Ishikawa (cell line): ENCODE measurements at regions not wholly inside any gene's neighbourhood (a gene's known extent, or its start where the extent isn't known, plus 50 kb on each side); places are given as distances from the start of the nearest gene placed in this dataset.

ENCODE experiments used
- CREB1 ChIP-seq: IDR thresholded peaks from 2 replicates; pipeline ENCODE4 v1.6.1; 2012; ENCODE audit warnings: low read depth
- EGR1 ChIP-seq: IDR thresholded peaks from 2 replicates; pipeline ENCODE4 v1.6.1; 2012
- FOXM1 ChIP-seq: IDR thresholded peaks from 2 replicates; pipeline ENCODE4 v1.6.1; 2012; ENCODE audit warnings: low read depth, borderline replicate concordance
- NFIC ChIP-seq: IDR thresholded peaks from 2 replicates; pipeline ENCODE4 v1.6.1; 2012
- RAD21 ChIP-seq: IDR thresholded peaks from 2 replicates; pipeline ENCODE4 v1.6.1; 2012; ENCODE audit warnings: low read depth
- TAF1 ChIP-seq: IDR thresholded peaks from 2 replicates; pipeline ENCODE4 v1.6.1; 2012; ENCODE audit warnings: low read depth, mild to moderate bottlenecking
- TCF12 ChIP-seq: IDR thresholded peaks from 2 replicates; pipeline ENCODE4 v1.6.1; 2012; ENCODE audit warnings: low read depth
- TEAD4 ChIP-seq: IDR thresholded peaks from 2 replicates; pipeline ENCODE4 v1.6.1; 2012
- YY1 ChIP-seq: IDR thresholded peaks from 2 replicates; pipeline ENCODE4 v1.6.1; 2012; ENCODE audit warnings: low read depth
- ZBTB7A ChIP-seq: IDR thresholded peaks from 2 replicates; pipeline ENCODE4 v1.6.1; 2012; ENCODE audit warnings: low read depth
- TF ChIP-seq, protein P1 (sequence below): IDR thresholded peaks from 2 replicates; pipeline ENCODE4 v1.6.1; 2012
- TF ChIP-seq, protein P2 (sequence below): IDR thresholded peaks from 2 replicates; pipeline ENCODE4 v1.6.1; 2012; ENCODE audit warnings: low read depth, mild to moderate bottlenecking
- TF ChIP-seq, protein P3 (sequence below): IDR thresholded peaks from 2 replicates; pipeline ENCODE4 v1.6.1; 2012

DNA sequence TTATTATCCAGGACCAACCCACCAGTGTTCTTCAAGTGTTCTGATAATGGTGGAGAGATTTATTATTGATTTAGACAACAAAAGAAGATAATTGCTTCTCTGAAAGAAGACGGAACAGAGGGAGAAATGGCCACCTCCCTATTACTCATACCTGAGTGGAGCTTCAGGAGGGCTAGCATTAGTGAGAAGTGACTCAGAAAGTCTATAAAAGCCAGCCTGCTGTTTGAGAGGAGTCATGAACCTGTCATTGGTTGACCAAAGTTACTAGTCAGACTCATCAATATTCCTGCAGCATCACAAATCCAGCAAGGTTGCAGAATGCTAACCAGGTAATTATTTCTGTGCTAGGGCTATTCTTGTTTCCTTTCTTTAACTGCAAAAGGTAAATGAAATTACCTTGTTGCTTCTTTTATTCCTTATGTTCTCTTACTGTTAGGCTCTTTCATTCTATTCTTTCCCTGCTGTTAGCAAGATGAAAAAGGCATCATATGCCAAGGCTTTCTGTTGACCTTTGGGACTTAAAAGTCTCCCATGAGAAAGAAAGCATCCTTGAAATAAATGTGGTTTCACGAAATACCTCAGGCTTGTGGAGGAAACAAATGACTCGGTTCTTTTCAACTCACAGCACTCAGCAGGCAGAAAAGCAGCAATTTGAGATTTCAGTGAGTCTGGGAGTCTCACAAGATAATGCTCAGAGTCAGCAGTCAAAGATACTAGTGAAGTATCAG lies 256.4 kb upstream of the PHYHIPL start:
- TF ChIP-seq ZBTB7A (no peak), YY1 (no peak), FOXM1 (no peak), TCF12 (no peak), RAD21 (no peak), NFIC (no peak), EGR1 (no peak), TAF1 (no peak), TEAD4 (no peak), CREB1 (no peak)
- TF ChIP-seq, protein P1, sequence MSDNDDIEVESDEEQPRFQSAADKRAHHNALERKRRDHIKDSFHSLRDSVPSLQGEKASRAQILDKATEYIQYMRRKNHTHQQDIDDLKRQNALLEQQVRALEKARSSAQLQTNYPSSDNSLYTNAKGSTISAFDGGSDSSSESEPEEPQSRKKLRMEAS, result no peak
- TF ChIP-seq, protein P2, sequence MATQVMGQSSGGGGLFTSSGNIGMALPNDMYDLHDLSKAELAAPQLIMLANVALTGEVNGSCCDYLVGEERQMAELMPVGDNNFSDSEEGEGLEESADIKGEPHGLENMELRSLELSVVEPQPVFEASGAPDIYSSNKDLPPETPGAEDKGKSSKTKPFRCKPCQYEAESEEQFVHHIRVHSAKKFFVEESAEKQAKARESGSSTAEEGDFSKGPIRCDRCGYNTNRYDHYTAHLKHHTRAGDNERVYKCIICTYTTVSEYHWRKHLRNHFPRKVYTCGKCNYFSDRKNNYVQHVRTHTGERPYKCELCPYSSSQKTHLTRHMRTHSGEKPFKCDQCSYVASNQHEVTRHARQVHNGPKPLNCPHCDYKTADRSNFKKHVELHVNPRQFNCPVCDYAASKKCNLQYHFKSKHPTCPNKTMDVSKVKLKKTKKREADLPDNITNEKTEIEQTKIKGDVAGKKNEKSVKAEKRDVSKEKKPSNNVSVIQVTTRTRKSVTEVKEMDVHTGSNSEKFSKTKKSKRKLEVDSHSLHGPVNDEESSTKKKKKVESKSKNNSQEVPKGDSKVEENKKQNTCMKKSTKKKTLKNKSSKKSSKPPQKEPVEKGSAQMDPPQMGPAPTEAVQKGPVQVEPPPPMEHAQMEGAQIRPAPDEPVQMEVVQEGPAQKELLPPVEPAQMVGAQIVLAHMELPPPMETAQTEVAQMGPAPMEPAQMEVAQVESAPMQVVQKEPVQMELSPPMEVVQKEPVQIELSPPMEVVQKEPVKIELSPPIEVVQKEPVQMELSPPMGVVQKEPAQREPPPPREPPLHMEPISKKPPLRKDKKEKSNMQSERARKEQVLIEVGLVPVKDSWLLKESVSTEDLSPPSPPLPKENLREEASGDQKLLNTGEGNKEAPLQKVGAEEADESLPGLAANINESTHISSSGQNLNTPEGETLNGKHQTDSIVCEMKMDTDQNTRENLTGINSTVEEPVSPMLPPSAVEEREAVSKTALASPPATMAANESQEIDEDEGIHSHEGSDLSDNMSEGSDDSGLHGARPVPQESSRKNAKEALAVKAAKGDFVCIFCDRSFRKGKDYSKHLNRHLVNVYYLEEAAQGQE, result no peak
- TF ChIP-seq, protein P3, sequence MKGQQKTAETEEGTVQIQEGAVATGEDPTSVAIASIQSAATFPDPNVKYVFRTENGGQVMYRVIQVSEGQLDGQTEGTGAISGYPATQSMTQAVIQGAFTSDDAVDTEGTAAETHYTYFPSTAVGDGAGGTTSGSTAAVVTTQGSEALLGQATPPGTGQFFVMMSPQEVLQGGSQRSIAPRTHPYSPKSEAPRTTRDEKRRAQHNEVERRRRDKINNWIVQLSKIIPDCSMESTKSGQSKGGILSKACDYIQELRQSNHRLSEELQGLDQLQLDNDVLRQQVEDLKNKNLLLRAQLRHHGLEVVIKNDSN, result no peak
